Common myeloid progenitor, CD34-positive (primary cell): ENCODE measurements at regions not wholly inside any gene's neighbourhood (a gene's known extent, or its start where the extent isn't known, plus 50 kb on each side); places are given as distances from the start of the nearest gene placed in this dataset.

Experiments
- CTCF ChIA-PET: fragments of 350-600 bp; sonication (Branson Sonifier 250); formaldehyde crosslinking; loops from one replicate; lab custom pipeline; 2021; ENCODE audit warnings: antibody characterized with exemption; lab: Charles Lee
- POLR2A ChIA-PET: fragments of 350-600 bp; sonication (Branson Sonifier 250); formaldehyde crosslinking; loops from one replicate; lab custom pipeline; 2021; ENCODE audit warnings: antibody characterized with exemption; lab: Charles Lee
- DNase-seq, 3 donors: peaks; one replicate each; pipeline versions ENCODE4 v3.0.0 to v3.0.0-alpha.2; 2013
- H3K27ac ChIP-seq, 2 experiments: 1 replicate in 1 of 2; 2 replicates in 1 of 2; pipeline ENCODE4 v1.7.0; 2013; ENCODE audit warnings: inconsistent platforms in 2 of 2, low read length in 2 of 2, mild to moderate bottlenecking in 2 of 2, low read depth in 1 of 2, moderate library complexity in 1 of 2; ENCODE audit not compliant: severe bottlenecking in 2 of 2, insufficient read depth in 1 of 2, poor library complexity in 1 of 2
- H3K27me3 ChIP-seq, 5 experiments: replicated peaks in 2 of 5; 1 replicate in 3 of 5; 2 replicates in 2 of 5; pipeline versions ENCODE4 v1.6.1 to v1.7.0; 2013; ENCODE audit warnings: low read length in 4 of 5, mild to moderate bottlenecking in 2 of 5, moderate library complexity in 2 of 5, inconsistent platforms in 1 of 5; ENCODE audit not compliant: insufficient read depth in 5 of 5, control insufficient read depth in 4 of 5
- H3K36me3 ChIP-seq, 4 experiments: 1 replicate in 2 of 4; 2 replicates in 2 of 4; pipeline versions ENCODE4 v1.6.1 to v1.7.0; 2013; ENCODE audit warnings: low read length in 3 of 4, control low read depth in 1 of 4, mild to moderate bottlenecking in 1 of 4; ENCODE audit not compliant: control insufficient read depth in 4 of 4, insufficient read depth in 4 of 4
- H3K4me1 ChIP-seq, 4 experiments: 1 replicate in 3 of 4; 2 replicates in 1 of 4; pipeline versions ENCODE4 v1.6.1 to v1.7.1; 2013; ENCODE audit warnings: low read length in 3 of 4, mild to moderate bottlenecking in 3 of 4, control low read depth in 1 of 4, inconsistent platforms in 1 of 4, moderate library complexity in 1 of 4; ENCODE audit not compliant: control insufficient read depth in 4 of 4, insufficient read depth in 4 of 4; ENCODE audit errors: control extremely low read depth in 1 of 4
- H3K4me3 ChIP-seq, 7 experiments: 1 replicate in 4 of 7; 2 replicates in 3 of 7; pipeline versions ENCODE4 v1.5.1 to v1.7.0; 2013; ENCODE audit warnings: mild to moderate bottlenecking in 7 of 7, low read length in 6 of 7, moderate library complexity in 6 of 7, inconsistent platforms in 2 of 7, low read depth in 2 of 7, control low read depth in 1 of 7; ENCODE audit not compliant: insufficient read depth in 4 of 7, control insufficient read depth in 1 of 7; ENCODE audit errors: extremely low read depth in 1 of 7
- H3K9me3 ChIP-seq, 5 experiments: 1 replicate in 4 of 5; 2 replicates in 1 of 5; pipeline versions ENCODE4 v1.6.1 to v1.7.1; 2013; ENCODE audit warnings: low read length in 4 of 5, mild to moderate bottlenecking in 2 of 5, inconsistent platforms in 1 of 5, low read depth in 1 of 5, moderate library complexity in 1 of 5; ENCODE audit not compliant: control insufficient read depth in 4 of 5, insufficient read depth in 2 of 5; ENCODE audit errors: control extremely low read depth in 1 of 5
- WGBS: methylation state at CpG from one replicate; pipeline ENCODE4 v1.1.5; 2013; ENCODE audit not compliant: insufficient coverage; 5-methylcytosine and 5-hydroxymethylcytosine counted together

DNA sequence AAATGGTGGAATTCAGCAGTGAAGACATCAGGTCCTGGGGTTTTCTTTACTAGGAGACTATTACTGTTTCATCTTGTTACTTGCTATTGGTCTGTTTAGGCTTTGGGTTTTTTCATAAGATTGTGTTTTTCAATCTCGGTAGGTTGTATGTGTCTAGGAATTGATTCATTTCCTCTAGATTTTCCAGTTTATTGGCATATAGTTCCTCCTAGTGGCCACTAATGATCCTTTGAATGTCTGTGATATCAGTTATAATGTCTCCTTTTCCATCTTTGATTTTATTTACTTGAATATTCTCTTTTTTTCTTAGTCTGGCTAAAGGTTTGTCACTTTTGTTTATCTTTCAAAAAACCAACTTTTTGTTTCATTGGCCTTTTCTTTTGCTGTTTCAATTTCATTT, 233.0 kb downstream of the RWDD3 start:
- Histone ChIP-seq H3K36me3 (no peaks in the 10 kb centered on the region), H3K9me3 (peaks cover 0 to 3% (median 0%) of the 10 kb centered on the region in 5 experiments), H3K27me3 (no peaks in the 10 kb centered on the region), H3K4me1 (no peaks in the 10 kb centered on the region), H3K27ac (no peak overlapping the region), H3K4me3 (no peak overlapping the region)
- ChIA-PET POLR2A (no interaction called here), CTCF (no interaction called here)
- DNase-seq: no peak
- WGBS: no CpG with 5 or more reads among the region's 1 CpG

DNA sequence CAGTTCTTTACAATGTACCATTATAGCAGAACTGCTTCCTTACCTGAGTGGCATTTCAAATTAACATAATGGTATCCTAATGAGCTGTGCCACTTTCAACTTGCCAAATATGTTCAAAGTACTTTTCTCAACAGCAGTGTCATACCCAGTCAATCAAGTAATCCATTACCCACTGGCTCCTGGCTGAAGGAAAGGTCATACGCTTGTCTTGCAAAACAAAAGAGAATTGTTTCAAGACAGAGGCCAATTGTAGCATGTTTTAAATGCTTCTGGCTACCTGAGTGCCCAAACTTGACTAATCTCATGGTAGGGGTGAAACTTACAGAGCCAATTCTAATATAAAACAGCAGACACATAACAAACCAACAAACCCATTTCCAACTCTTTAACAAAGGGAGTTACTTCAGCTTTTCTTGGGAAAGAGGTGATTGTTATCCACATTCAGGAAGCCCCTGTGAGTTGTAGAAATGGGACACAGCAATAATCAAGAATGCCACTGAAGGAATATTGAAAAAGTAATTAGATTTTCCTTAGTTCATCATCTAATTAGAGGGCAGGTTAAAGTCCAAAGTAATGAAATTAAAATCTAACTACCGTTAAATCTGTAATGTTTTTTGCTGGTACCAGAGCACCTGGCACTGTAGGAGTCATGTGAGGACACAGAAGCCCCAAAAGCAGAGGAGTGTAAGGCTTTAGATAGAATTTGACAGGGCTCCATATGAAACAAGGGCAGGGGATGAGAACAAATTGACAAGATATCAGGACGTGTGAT, 241.9 kb downstream of the RWDD3 start:
- POLR2A ChIA-PET: no interaction called here
- CTCF ChIA-PET: no interaction called here
- no peak overlapping the region for H3K4me3 ChIP-seq
- H3K27me3 ChIP-seq: no peaks in the 10 kb centered on the region
- H3K9me3 ChIP-seq: no peaks in the 10 kb centered on the region
- H3K27ac ChIP-seq: no peak overlapping the region
- 100% methylated on average over 1 of the region's 3 CpGs for WGBS
- H3K4me1 ChIP-seq: no peaks in the 10 kb centered on the region
- no peaks in the 10 kb centered on the region for H3K36me3 ChIP-seq
- no peak for DNase-seq

DNA sequence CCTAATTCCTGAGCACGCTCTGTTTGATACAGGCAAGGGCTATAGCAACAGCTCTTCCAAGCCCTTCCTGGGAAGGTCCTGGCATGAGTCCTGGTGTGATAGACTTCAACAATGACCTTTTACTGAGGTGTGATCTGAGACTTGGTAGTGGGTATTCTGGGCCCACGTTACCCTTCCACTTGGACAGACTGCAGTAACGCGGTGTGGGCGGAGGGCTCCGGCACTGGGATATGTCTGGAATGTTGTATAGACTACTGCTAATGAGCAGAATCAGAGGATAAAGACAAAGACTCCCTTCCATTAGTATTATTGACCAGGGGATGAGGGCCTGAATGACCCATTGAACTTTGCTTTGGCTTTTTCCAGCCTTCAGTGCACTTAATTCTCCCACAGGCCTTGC, 262.3 kb downstream of the RWDD3 start:
- Histone ChIP-seq H3K9me3 (no peaks in the 10 kb centered on the region), H3K27ac (no peak overlapping the region), H3K27me3 (no peaks in the 10 kb centered on the region), H3K36me3 (no peaks in the 10 kb centered on the region), H3K4me1 (no peaks in the 10 kb centered on the region), H3K4me3 (no peak overlapping the region)
- WGBS: 100% methylated on average over 5 of the region's 6 CpGs
- POLR2A ChIA-PET: no interaction called here
- no peak for DNase-seq
- CTCF ChIA-PET: no interaction called here

DNA sequence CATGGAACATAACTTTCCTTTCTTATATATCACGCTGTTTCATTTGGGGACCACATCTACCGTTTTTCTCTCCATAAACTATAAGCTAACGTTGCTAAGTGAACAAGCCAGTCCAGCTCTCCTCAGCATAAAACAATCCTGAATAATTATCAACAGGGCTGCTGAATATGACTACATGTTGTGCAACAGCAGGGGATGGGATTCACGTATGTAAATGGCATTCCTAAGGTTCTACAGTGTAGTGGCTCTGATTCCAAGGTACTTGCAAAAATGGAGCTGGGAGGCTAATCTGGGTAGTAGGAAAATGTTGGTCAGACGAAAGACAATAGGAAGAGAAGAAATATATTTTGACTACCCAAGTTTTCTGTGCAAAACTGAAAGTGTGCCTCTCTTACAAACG, 262.8 kb downstream of the RWDD3 start:
- POLR2A ChIA-PET: no interaction called here
- H3K27me3 ChIP-seq: no peaks in the 10 kb centered on the region
- H3K4me1 ChIP-seq: no peaks in the 10 kb centered on the region
- no peak overlapping the region for H3K4me3 ChIP-seq
- no peak overlapping the region for H3K27ac ChIP-seq
- no peaks in the 10 kb centered on the region for H3K36me3 ChIP-seq
- WGBS: 100% methylated on average over 2 of the region's 6 CpGs
- CTCF ChIA-PET: no interaction called here
- DNase-seq: no peak
- H3K9me3 ChIP-seq: no peaks in the 10 kb centered on the region

DNA sequence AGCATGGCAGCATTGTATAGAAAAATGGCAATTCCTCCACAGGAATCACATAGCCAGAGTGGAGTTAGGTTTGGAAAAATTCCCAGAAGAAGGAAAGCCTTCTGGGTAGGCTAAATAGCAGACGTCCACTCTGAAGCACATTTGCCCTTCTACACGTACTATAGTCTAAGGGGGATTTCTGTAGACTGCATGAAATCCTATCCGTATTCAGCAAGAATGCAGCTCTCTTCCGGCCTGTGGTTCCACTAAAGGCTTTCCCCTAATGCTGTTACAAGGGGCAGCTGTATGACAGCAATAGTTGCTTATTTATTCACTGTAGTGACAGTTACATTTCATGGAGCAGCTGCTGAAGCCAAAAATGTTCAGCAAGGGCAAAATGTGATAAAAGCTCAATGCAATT, 263.6 kb downstream of the RWDD3 start:
- Histone ChIP-seq H3K27ac (no peak overlapping the region), H3K27me3 (no peaks in the 10 kb centered on the region), H3K9me3 (no peaks in the 10 kb centered on the region), H3K4me3 (no peak overlapping the region), H3K36me3 (no peaks in the 10 kb centered on the region), H3K4me1 (no peaks in the 10 kb centered on the region)
- ChIA-PET CTCF (no interaction called here), POLR2A (interaction anchor here (0.7 kb wide), 1 partner anchor 18 kb away, joined by 3 read pairs; no protein-coding TSS in a partner anchor)
- WGBS: 100% methylated on average over 4 of the region's 4 CpGs
- DNase-seq: no peak

DNA sequence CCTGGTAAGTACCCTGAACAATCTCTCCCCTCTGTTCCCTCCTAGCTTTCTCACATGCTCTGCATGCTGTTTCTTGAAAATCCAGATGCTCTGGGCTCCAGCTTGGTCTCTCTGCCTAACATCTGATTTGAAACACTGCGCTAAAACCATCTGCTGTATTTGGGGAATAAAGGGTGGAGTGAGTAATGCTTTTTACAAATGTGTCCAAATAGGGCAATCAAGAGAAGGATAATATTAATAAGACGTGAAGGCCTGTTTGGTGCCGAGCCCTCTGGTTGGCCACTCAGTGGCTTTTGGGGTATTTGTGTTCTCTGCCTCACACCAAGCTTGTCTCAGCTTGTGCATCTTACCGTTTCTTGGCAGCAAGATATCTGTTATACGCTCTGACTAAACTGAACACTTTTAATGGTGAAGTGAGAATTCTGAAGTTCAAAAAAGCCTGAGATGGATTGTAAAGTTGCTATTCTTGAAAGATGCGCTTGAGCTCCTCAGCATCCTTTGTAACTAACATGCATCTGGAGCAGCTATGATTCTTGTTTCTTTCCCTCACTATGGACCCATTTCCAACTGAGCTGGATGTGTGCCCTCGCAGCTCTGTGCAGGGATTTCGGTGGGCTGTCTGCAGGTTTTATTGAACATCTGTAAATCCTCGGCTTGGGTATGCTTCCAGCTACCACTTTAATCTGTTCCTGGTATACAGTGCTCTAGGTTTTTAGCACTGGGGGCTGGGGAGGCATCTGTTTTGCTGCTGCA, 269.4 kb downstream of the RWDD3 start:
- DNase-seq: no peak
- H3K4me1 ChIP-seq: no peaks in the 10 kb centered on the region
- H3K9me3 ChIP-seq: no peaks in the 10 kb centered on the region
- ChIA-PET POLR2A (no interaction called here), CTCF (no interaction called here)
- H3K36me3 ChIP-seq: no peaks in the 10 kb centered on the region
- WGBS: 95% methylated on average over 7 of the region's 9 CpGs
- H3K27ac ChIP-seq: no peak overlapping the region
- H3K27me3 ChIP-seq: no peaks in the 10 kb centered on the region
- no peak overlapping the region for H3K4me3 ChIP-seq

DNA sequence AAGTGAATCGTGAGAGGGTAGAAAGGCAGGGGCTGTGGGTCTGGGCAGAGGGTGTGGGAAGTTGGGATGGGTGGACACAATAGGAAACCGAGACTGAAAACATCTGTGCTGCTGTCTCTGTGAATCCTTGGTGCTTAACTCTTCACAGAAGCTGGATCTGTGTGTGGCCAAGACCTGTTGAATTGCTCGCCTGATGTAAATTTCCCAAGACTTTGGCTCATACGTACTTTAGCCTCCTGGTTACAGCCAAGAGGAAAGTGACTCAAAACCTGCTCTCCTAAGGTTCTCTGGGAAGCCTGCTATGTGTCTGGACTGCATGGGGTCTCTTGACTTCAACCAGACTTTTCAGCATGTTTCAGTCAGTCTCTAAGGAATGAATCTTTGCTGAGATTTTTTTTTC, 270.3 kb downstream of the RWDD3 start:
- CTCF ChIA-PET: no interaction called here
- 95% methylated on average over 4 of the region's 4 CpGs for WGBS
- Histone ChIP-seq H3K9me3 (no peaks in the 10 kb centered on the region), H3K36me3 (no peaks in the 10 kb centered on the region), H3K4me1 (no peaks in the 10 kb centered on the region), H3K27me3 (no peaks in the 10 kb centered on the region), H3K27ac (no peak overlapping the region), H3K4me3 (no peak overlapping the region)
- POLR2A ChIA-PET: no interaction called here
- DNase-seq: no peak
